HG03060 (cell line): ENCODE measurements at regions not wholly inside any gene's neighbourhood (a gene's known extent, or its start where the extent isn't known, plus 50 kb on each side); places are given as distances from the start of the nearest gene placed in this dataset.

Experiments used
- ATAC-seq: cut with Tn5 transposase; IDR thresholded peaks from one replicate; pipeline ENCODE4 v1.9.1; 2021; ENCODE audit warnings: low read depth, moderate number of reproducible peaks; ENCODE audit not compliant: unreplicated experiment

- no peak for ATAC-seq
These were observed 958.9 kb downstream of the DCDC2C start for GRCh38 chr2:4662161-4662779.

DNA sequence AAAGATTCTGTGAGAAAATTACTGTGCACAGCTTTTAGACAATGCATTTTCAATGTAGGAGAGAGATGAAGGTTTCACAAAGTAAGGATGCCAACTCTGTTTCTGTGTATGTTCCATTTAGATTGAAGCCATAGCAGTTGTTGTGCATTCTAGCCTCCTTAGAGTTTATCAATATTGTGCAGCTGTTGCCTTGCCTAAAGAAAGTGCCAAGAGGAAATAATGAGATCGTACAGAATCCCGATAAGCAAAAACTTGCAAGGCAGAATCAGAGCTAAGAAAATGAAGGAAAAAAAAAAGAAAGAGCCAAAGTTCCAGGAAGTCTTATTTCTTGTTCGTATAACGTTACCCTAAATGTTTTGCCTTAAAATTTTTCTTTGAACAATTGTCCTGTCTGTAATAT is 965.0 kb downstream of the DCDC2C start:
- no peak for ATAC-seq

DNA sequence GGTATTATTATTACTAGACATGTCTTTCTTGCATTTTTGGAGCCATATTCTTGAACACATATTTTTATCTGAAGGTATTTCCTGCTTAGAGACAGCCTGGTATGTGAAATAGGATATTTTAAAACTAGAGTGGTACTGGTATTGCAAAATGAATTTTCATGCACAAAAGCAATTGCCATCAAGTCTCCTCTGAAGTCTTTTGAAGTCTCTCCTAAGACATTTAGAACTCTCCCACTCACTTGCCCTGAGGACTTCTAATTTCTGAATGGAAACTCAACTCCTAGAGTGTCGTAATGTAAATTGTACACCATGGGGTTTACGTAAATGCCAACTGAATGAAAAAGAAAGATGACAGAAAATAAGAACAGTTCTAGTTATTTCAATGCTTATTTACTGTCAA is 967.0 kb downstream of the DCDC2C start:
- ATAC-seq: no peak

GRCh38 chr2:4673025-4673489 is 969.7 kb downstream of the DCDC2C start:
- ATAC-seq: no peak

GRCh38 chr2:4674007-4674406 is 970.6 kb downstream of the DCDC2C start:
- no peak for ATAC-seq

DNA sequence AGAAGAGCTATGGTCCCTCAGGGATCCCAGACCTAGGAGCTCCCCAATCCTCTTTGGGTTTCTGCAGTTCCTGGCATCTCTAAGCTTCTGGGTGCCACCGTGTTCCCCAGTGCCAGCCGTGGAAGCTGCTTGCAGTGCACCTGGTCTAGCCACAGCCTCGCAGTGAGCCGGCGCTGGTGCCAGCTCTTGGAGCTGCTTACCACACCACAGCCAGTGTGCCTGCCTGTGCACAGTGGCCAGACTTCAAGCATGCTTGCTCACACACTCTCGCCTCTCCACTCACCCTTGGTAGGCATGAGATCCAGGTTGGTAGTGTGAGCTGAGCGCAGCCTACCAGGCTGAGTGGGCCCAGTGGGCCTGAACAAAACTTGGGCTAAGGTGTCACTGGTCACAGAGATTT is 971.9 kb downstream of the DCDC2C start:
- ATAC-seq: no peak

GRCh38 chr2:4678927-4679326 is 975.6 kb downstream of the DCDC2C start:
- ATAC-seq: no peak

DNA sequence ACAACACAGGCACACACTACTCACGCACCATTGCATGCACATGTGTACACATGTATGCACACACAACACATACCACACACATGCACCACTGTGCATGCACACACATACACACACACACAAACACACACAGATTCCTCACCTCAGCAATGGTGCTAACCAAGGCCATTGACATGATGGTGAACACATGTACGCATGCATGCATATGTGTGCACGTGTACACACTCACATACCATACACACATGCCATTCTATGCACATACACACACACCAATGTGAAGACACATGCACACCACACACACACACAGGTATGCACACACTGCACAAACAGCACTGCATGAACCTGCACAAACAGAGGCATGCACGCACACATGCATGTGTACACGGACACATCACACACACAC is 976.0 kb downstream of the DCDC2C start:
- ATAC-seq: no peak

DNA sequence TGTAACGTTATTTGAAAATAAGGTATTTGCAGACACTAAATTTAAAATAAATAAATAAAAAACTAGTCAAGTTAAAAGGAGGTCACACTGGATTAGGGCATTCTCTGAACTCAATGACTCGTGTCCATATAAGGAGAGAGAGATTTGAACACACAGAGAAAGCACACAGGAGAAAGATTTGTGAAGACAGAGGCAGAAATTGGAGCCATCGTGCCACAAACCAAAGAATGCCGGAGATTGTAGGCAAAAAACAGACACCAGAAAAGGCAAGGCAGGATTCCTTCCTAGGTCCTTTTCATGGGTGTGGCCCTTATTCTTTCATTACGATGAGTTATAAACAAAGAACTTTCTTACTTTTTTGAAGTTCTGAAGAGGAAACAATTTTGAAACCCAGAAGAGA is 981.5 kb downstream of the DCDC2C start:
- no peak for ATAC-seq

DNA sequence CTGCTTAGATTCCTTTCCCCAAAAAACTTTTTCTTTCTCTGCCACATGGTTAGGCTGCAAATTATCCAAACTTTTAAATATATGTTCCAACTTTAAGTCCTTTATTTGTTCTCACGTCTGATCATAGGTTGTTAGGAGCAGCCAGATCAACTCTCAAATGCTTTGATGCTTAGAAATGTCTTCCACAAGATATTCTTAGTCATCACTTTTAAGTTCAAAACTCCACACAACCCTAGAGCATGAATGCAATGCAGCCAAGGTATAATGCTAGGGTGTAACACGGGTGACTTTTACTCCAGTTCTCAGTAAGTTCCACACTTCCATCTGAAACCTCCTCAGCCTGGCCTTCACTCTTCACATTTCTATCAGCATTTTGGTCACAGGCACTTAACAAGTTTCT is 987.5 kb downstream of the DCDC2C start:
- ATAC-seq: no peak

GRCh38 chr2:4693266-4693665 is 989.9 kb downstream of the DCDC2C start:
- no peak for ATAC-seq

DNA sequence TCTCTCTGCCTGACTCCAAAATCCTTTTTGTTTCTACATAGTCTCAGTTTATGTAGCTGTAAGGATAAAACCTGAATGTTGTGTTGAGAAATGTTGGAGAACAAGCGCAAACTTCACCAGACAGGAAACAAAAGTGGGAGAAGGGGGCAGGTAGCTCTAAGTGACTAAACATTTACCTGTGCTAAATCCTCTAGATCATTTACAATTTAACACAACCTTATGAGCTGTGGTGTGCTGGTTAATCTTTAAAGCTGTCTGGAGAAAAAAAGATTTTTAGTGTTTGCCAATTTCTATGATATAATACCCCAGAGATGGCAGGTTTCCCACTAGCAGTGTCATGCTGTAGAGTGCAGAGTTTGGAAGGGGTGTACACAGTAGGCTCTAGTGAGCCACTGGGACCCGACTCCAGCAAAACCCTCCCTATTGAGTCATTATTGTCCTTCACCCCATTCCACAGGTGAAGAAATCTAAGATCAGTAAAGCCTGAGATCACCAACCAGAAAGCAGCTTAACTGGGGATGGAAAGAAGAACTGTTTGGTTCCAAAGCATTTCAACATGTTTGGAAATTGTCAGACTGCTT is 992.0 kb downstream of the DCDC2C start:
- no peak for ATAC-seq

DNA sequence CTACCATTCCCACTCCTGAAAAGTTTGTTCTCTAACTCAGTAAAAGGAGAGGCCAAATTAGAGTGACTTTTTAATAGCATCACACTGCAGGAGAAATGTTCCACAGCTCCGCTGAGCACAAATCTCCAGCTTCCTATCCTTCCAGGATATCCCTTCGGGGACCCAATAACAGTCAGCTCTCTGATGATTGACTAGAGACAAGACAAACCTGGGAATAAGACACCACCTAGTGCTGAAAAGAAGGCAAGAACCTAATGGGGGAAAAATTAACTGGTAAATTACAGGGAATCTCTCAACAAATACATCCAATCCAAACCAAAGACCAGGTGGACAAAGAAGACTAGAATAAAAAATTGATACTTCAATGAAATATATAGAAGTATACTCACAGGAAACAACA is 977.1 kb upstream of the SOX11 start:
- no peak for ATAC-seq

DNA sequence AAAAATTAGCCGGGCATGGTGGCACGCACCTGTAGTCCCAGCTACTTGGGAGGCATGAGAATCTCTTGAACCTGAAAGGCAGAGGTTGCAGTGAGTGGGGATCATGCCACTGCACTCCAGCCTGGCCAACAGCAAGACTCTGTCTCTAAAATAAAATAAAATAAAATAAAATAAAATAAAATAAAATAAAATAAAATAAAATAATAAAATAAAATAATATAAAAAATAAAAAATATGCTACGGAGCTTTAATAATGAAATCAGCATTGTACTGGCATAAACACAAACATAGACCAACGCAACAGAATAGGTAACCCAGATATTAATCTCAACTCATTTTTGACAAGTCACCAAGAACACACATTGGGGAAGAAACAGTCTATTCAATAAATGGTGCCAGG is 973.4 kb upstream of the SOX11 start:
- ATAC-seq: no peak

DNA sequence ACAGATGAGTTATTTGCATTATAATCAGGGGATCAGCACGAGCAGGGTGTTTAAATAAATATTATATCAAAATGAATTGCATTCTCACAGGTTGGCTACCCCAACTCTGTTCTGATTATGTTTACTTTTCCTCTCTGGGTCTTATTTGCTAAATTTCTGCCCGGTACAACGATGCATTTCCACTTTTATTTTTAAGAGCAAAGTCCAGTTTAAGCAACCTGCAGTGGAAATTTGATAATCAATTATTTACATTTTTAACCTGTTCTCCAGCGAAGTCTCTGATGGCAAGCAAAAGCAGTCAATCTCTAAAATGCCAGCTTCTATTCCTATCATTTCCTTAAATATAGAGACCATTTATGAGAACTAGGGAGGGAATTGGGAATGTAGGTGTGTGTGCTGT is 966.6 kb upstream of the SOX11 start:
- ATAC-seq: no peak

DNA sequence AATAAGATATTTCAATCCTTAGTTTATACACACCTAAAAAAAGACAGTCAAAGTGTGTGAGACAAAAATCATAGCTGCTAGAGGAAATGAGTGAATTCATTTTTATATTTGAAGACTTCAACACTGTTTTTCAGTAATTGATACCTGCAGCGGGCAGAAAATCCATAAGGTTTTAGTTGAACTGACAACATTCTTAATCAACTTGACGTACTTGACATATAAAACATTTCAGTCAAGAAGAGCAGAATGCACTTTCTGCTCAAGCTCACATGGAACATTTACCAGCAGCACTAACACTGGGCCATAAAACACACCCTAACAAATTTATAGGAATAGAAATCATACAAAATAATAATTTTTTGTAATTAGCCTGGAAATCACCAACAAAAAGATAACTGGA is 959.6 kb upstream of the SOX11 start:
- ATAC-seq: no peak

- no peak for ATAC-seq
These were observed 946.9 kb upstream of the SOX11 start for GRCh38 chr2:4745056-4745991.

DNA sequence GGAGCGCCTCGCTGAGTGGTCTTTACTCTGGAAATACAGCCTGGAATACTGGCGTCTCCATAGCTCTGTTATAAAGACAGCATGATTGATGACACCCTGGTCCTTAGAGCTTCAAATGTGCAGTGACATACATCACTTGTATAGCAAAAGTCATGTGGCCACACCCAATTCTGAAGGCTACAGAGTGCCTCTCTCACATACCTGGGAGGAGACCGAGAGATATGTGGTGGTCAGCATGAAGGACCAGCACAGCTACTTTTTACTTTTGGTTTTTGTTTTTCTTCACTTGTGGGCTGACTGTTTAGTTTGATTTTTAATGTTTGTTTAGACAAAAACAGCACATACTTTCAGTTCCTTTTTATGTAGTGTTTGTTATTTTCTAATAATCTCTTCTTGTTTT is 938.5 kb upstream of the SOX11 start:
- ATAC-seq: no peak

DNA sequence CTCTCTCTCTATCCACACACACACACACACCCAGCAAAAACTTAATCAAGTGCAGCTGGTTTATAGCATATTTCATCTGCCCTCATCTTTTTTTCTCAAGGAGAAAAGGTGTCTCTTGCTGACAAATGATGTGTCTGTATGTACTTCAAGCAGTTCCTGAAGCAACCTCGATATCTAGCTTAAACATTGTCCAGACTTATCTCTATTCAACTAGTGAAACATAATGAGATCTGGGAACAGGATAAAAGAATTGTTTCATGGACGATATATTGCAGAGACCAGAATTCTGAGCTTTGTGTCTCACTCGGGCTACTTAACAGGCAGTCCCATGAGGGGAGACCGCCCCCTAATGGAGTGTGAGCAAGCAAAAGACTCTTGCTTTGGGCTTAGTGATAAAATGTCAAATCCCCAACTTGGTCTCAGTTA is 929.2 kb upstream of the SOX11 start:
- ATAC-seq: no peak

DNA sequence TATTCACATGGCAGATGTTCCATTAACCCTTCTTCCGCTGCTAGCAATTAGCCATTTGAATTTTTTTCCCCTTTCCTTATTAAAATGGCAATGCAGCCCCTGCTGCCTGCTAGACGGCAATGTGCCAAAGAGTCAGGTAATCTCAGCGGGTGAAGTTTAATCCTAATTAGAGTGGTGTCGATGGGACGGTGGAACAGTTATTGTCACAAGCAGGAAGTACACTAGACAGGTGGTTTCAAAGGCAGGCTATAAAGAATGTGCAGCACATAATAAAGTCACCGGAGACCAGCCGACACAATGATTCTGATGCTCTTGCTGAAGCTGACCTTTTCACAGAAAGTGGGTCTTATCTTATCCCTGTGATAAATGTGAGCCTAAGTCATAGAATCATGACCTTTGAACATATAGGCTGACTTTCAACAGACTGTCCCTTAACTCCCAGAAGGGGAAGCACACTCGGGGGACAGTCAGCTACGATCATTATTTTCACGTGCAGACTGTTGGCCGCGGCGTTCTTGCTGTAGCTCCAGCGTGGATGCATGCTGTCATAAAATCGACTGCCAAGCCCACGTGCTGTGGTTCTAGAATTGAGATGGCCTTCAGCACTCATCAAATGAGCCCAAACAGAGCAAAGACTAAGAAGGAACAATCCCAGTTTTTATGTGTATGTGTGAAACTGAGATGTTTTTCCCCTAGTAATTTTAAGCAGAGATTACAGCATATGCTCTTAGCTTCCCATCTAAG is 926.2 kb upstream of the SOX11 start:
- no peak for ATAC-seq

DNA sequence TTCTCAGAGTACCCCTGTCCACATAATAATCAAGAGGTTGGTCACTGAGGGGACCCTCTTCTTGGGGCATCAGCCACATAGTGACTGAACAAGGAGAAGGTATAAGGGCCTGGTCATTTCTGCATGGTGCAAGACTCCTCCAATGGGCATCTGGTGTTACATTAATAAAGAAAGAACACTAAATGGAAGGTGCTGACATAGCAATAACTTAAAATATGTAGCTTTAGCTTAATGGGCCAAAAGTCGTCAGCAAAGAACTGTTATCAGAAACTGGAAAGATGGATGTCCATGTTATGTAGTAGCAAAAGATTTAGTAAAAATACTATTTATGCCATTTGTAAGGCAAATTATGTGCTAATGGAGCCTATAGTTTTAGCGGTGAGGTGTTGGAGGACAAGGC is 916.5 kb upstream of the SOX11 start:
- ATAC-seq: no peak
